HL-60 (cell line): ENCODE measurements at regions not wholly inside any gene's neighbourhood (a gene's known extent, or its start where the extent isn't known, plus 50 kb on each side); places are given as distances from the start of the nearest gene placed in this dataset.

Source experiments
- GABPA ChIP-seq: IDR thresholded peaks from 2 replicates; pipeline ENCODE4 v1.6.1; 2012; ENCODE audit warnings: low read depth
- POLR2AphosphoS5 ChIP-seq: IDR thresholded peaks from 2 replicates; pipeline ENCODE4 v1.6.1; 2012; ENCODE audit warnings: low read depth
- REST ChIP-seq: IDR thresholded peaks from 2 replicates; pipeline ENCODE4 v1.6.1; 2012; ENCODE audit warnings: low read depth; ENCODE audit not compliant: insufficient replicate concordance
- TF ChIP-seq, protein P1 (sequence below): IDR thresholded peaks from one replicate; pipeline ENCODE4 v1.5.1; 2011; ENCODE audit warnings: low read length, control low read depth, inconsistent platforms; ENCODE audit not compliant: insufficient read depth

DNA sequence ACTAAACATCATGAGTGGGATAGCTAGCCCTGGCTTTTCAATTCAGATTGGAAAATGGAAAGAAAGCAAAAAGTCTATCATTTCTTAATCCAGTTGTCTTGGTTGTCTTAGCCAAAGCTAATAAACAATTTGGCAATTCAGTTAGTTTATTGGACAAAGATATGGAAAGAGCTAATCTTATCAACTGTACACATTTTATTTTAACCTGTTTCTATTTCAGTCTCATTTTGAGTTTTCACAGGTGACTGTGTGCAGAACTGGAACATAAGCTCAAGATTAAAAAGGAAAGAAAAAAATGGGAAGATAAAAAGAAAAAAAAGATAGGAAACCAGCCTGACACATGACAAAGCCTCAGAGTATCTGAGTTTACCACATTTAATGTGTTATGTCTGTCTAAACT lies 642.6 kb downstream of the SQOR start:
- TF ChIP-seq, protein P1, sequence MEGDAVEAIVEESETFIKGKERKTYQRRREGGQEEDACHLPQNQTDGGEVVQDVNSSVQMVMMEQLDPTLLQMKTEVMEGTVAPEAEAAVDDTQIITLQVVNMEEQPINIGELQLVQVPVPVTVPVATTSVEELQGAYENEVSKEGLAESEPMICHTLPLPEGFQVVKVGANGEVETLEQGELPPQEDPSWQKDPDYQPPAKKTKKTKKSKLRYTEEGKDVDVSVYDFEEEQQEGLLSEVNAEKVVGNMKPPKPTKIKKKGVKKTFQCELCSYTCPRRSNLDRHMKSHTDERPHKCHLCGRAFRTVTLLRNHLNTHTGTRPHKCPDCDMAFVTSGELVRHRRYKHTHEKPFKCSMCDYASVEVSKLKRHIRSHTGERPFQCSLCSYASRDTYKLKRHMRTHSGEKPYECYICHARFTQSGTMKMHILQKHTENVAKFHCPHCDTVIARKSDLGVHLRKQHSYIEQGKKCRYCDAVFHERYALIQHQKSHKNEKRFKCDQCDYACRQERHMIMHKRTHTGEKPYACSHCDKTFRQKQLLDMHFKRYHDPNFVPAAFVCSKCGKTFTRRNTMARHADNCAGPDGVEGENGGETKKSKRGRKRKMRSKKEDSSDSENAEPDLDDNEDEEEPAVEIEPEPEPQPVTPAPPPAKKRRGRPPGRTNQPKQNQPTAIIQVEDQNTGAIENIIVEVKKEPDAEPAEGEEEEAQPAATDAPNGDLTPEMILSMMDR = no peak
- TF ChIP-seq POLR2AphosphoS5 = no peak
- TF ChIP-seq REST = no peak
- no peak for TF ChIP-seq GABPA
